Erythroblast (primary cell): ENCODE measurements at regions not wholly inside any gene's neighbourhood (a gene's known extent, or its start where the extent isn't known, plus 50 kb on each side); places are given as distances from the start of the nearest gene placed in this dataset.

Experiments used
- GATA1 ChIP-seq: IDR thresholded peaks from 2 replicates; pipeline ENCODE4 v1.6.1; 2011; ENCODE audit warnings: low read depth, mild to moderate bottlenecking, control low read depth, low read length, moderate library complexity
- POLR2A ChIP-seq: IDR thresholded peaks from 2 replicates; pipeline ENCODE4 v1.6.1; 2011; ENCODE audit warnings: mild to moderate bottlenecking, low read length

- TF ChIP-seq POLR2A = no peak
- TF ChIP-seq GATA1 = no peak
Observed at GRCh38 chr2:234308813-234309195, 188.1 kb downstream of the ARL4C start.
